Hindlimb muscle (tissue), 1 donor: ENCODE measurements at regions not wholly inside any gene's neighbourhood (a gene's known extent, or its start where the extent isn't known, plus 50 kb on each side); places are given as distances from the start of the nearest gene placed in this dataset.
"Not testable (repeated sequence)": the region's sequence is repeated elsewhere in the genome, so short reads cannot be mapped to it uniquely, and the experiment has no call there.

ENCODE experiments used
- DNase-seq: peaks from one replicate; pipeline ENCODE4 v3.0.0-alpha.2; 2013

DNA sequence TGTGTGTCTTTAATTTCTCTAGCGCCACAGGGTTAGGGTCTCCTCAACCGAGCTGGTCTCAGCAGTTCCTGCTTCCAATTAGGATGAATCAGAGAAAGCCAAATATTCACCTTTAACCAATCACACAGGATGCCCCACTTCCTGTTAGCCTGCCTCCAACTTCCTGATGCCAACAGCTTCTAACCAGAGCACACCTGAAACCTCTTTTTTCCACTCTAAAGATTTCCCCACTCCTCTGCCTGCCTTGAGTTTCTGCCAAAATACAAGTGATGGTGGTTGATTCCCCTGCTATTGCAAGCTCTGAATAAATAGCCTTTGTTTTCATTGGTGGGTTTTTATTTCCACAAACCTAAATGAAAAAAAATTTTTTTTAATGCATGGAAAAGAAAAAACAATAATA lies 144.7 kb upstream of the UST start:
- no peak for DNase-seq

- no peak for DNase-seq
Observed at GRCh38 chr6:148608199-148608951, 138.5 kb upstream of the UST start.

DNA sequence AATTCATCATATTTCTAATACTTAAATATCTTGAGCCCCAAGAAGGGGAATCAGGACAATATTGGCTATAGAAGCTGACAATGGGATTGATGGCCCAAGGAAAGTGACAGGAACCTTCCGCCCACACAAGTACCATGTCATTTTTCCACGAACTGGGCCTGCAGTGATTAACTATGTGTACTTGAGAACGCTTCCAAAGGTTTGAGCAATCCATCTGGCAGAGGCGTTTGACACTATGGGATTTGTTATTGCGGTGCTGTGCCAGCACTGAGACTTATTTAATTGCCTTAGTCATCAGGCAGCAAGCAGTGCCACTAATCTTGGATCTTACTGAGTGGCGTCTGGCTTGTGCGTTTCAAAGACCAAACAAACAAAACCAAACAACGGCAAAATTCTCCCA lies 135.6 kb upstream of the UST start:
- DNase-seq, result no peak

GRCh38 chr6:148612043-148612442 lies 134.8 kb upstream of the UST start:
- no peak for DNase-seq

DNA sequence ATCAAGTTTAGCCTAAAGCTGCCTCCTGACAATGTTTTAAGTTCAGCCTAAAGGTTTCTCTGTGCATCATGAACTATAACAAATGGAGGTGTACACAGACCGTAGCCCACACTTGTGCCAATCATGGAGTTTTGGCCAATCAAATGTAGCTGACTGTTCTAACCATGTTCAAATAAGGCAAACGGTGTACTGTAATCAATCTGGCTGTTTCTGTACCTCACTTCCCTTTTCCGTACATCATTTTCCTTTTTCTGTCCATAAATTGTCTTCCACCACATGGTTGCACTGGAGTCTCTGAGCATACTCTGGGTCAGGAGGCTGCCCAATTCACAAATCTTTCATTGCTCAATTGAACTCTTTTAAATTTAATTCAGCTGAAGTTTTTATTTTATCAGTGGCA lies 132.2 kb upstream of the UST start:
- no peak for DNase-seq

GRCh38 chr6:148616841-148617240 lies 130.0 kb upstream of the UST start:
- peak; percentile 50 for DNase-seq

GRCh38 chr6:148617530-148617929 lies 129.3 kb upstream of the UST start:
- DNase-seq, result no peak

DNA sequence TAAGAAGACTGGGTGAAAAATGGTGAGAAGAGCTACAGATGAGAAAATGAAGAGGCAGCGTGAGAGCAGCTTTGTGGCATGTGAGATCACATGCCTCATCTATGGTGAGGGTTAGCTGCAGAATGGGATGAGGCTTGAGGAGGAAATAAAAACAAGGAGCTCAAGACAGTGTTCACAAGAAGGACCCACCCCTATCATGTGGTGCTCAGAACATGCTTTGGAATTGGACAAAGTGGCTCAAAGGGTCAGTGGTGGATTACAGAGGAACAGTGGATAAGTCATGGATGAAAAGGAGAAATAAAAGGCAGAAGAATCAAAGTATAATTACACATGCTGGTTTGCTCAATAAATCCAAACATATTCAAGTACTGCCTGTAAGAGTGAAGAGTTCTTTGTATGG lies 126.9 kb upstream of the UST start:
- no peak for DNase-seq

GRCh38 chr6:148620579-148621298 lies 126.1 kb upstream of the UST start:
- DNase-seq, result no peak

DNA sequence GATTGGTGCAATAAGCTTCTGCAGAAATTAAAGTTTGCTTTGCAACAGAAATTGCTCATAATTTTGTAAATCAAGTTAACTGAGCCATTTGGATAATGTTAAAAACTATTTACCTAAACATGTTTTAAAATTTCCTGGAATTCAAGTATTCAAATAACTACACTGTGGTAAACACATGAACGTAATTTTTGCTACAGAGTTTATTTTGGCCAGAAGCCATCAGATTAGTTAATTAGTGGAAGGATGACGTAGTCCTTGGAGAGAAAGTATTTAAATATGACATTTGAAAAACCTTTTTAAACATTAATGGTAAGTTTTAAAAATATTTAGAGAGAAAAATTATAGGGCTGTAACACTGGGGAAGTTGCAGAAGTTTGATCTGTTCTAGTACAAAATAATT lies 121.2 kb upstream of the UST start:
- DNase-seq, result no peak

DNA sequence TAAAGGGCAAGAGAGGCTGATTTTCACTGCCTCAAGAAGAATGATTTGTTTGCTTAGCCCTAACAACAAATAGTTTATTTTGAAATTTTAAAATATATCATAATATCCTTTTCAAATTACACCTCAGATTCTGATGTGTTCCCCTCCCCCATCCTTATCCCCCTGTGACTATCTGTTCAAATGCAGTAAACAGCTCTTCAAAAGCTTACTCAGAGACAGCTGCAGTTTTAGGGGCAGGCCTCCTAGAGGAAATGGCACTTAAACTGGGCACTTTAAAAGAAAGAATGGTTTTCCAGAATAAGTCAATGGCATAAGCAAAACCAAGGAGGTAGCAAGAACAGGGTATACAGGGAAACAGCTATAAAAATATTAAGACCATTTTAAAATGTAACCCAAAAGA lies 118.6 kb upstream of the UST start:
- no peak for DNase-seq

DNA sequence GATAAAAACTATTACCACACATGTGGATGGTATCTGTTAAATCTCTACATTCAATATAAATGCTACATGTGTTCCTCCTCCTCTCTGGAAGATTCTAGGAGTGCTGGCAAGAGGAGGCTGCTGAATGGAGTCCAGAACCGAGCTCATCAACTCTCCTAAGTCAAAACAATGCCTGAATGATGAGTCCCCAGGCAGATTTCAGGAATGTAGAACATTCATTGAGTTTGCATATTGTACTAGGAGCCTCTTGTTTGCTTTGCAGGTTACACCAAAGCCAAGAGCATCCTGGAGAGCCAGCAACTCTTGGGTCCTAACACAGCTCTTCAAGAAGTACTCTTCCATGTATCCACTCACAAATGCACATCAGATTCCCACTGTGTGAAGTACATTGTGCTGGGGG lies 117.6 kb upstream of the UST start:
- peak; percentile 73 for DNase-seq

DNA sequence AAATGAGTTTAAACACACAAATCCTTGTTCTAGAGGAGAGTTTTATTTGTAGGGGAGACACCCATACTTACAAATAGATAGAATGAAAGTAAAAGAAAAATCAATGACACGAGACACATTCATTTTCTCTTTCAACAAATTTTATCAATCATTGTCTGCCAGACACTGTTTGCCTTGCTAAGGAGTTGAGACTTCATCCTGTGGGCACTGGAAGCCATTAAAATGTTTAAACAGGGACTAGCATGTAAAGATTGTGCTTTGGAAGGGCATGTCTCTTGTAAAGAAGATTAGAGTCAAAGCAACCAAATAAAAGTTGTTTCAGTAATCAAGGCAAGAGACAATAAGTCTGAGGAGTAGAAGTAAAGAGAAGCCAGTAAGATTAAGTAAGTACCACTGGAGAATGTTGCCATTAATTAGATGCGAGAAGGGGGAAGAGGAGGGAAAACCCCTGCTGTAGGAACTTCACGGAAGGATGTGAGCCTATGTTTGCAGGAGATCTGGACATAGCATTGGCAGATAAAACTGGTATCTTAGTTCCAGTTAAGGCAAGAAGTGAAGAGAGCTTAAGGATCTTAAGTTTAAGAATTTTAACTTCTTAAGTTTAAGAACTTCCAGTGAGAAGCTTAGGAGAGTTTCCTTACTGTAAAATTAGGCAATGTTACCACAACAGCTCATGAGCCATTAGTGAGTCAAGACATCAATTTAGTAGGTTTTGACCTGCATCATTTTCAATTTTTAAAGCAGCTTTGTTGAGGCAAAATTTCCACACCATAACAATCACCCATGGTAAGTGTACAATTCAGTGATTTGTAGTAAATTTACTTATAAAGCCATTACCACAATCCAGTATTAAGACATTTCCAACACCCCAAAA lies 117.0 kb upstream of the UST start:
- no peak for DNase-seq

DNA sequence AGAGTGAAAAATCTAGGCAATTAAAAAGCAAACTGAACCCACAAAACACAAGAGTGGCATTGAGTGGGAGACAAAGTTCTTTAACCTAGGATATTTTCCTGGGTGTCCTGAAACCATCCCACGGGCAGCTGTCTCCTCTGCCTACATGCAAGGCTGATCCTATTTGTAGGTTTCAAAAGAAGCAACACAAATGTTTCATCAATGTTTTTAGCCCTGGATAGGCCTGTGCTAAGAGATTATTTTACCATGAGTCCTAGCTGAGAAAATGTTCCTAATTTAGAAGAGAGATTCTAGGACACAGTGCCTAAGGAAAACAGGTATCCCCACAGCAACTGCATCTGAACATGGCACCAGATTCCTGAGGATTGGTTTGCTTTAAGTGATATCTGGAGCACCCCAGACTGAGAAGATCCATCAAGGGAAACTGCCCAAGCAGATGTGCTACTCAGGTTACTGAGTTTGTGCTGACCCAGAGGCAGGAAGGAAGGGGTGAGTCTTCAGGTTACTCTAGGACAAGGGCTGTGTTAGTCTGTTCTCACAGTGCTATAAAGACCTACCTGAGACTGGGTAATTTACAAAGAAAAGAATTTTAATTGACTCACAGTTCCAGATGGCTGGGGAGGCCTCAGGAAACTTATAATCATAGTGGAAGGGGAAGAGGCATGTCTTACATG lies 111.6 kb upstream of the UST start:
- DNase-seq, result no peak

GRCh38 chr6:148641836-148642235 lies 105.0 kb upstream of the UST start:
- DNase-seq, result not testable (repeated sequence)

- not testable (repeated sequence) for DNase-seq
Observed at GRCh38 chr6:148643208-148643607, 103.6 kb upstream of the UST start.

DNA sequence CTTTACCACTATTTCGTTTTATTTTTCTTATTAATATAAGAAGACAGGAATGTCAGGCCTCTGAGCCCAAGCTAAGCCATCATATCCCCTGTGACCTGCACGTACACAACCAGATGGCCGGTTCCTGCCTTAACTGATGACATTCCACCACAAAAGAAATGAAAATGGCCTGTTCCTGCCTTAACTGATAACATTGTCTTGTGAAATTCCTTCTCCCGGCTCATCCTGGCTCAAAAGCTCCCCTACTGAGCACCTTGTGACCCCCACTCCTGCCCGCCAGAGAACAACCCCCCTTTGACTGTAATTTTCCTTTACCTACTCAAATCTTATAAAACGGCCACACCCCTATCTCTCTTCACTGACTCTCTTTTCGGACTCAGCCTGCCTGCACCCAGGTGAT lies 101.8 kb upstream of the UST start:
- not testable (repeated sequence) for DNase-seq

GRCh38 chr6:148648754-148649453 lies 97.9 kb upstream of the UST start:
- no peak for DNase-seq

GRCh38 chr6:148649454-148649963 lies 97.3 kb upstream of the UST start:
- no peak for DNase-seq

DNA sequence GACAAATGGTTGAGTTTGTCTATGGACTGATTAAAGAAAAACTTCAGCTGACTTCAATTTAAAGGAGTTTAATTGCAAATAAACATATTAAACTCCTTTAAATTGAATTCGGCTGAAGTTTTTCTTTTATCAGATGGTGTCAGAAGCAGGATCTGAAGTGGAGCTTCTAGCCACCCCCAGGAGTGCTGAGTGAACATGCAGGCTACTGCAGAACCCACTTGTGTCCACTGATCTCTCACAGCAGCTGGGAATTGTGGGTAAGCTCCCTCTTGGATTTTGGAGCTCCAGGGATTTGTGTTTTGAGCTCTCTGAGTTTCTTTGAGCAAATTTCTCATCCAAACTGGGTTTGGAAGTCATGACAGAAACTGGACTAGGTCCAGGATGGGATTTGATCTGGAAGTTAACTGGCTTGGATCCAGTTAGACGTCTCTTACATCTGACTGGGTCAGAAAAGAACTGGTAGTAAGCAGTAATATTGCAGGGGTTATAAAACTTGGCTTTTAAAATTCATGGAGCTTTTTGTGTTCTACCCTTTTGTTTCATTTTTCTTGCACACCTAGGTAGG lies 95.8 kb upstream of the UST start:
- DNase-seq, result no peak

DNA sequence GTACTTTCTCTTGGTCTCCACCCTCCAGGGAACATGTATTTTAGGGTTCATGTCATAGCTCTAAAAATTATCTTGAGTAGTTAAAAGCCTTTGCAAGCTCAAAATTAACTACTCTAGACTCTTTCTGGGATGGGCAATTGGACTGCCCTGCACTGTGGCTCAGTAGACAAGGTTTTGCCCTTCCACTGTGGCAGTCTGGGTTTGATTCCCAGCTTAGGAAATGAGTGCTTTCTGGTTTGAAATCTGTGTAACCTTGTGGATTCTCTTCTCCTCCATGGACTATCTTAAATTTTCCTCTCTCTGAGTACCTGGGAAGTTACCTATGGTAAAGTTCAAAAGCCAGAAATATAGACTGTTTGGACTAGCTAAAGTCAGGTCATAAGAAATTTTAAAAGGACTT lies 94.6 kb upstream of the UST start:
- DNase-seq, result no peak
